Activated naive CD4-positive, alpha-beta T cell treated with anti-CD3 and anti-CD28 coated beads, Interleukin-2, amount 50 U/mL, for 24 hours (primary cell): ENCODE measurements at regions not wholly inside any gene's neighbourhood (a gene's known extent, or its start where the extent isn't known, plus 50 kb on each side); places are given as distances from the start of the nearest gene placed in this dataset.
"Not testable (repeated sequence)": the region's sequence is repeated elsewhere in the genome, so short reads cannot be mapped to it uniquely, and the experiment has no call there.

Source experiments
- H3K27ac Mint-ChIP-seq: one replicate; pipeline ENCODE4 v1.8.0; 2021; ENCODE audit warnings: mild to moderate bottlenecking, mixed read lengths
- H3K27me3 Mint-ChIP-seq: one replicate; pipeline ENCODE4 v1.8.0; 2021; ENCODE audit warnings: mixed read lengths
- H3K36me3 Mint-ChIP-seq: one replicate; pipeline ENCODE4 v1.8.0; 2021; ENCODE audit warnings: mixed read lengths
- H3K4me1 Mint-ChIP-seq: one replicate; pipeline ENCODE4 v1.8.0; 2021; ENCODE audit warnings: mixed read lengths
- H3K4me3 Mint-ChIP-seq: one replicate; pipeline ENCODE4 v1.8.0; 2021; ENCODE audit warnings: mild to moderate bottlenecking, mixed read lengths
- H3K9me3 Mint-ChIP-seq: one replicate; pipeline ENCODE4 v1.8.0; 2021; ENCODE audit warnings: mixed read lengths

DNA sequence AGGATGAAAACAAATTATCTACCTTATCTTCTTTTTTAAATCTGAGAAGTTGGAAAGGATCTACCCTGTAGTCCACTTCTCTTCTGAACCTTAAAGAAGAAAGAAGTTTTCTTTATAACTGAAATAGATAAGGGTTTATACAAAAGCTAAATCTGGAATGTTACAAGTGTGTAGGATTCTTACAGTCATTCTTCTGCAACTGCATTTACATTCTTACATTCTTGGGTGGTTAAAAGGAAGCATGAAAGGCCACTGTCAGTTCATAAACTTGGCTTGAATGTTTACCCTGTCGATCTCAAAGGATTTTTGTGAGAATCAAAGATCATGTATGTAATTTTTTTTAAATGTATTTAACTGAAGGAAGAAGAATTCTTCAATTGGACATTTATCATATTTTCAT is 142.1 kb upstream of the BRINP3 start:
- no peak overlapping the region for H3K4me3 Mint-ChIP-seq
- H3K27ac Mint-ChIP-seq, result no peak overlapping the region
- H3K36me3 Mint-ChIP-seq, result no peaks in the 10 kb centered on the region
- H3K4me1 Mint-ChIP-seq, result no peaks in the 10 kb centered on the region
- H3K27me3 Mint-ChIP-seq, result no peaks in the 10 kb centered on the region
- H3K9me3 Mint-ChIP-seq, result no peaks in the 10 kb centered on the region

DNA sequence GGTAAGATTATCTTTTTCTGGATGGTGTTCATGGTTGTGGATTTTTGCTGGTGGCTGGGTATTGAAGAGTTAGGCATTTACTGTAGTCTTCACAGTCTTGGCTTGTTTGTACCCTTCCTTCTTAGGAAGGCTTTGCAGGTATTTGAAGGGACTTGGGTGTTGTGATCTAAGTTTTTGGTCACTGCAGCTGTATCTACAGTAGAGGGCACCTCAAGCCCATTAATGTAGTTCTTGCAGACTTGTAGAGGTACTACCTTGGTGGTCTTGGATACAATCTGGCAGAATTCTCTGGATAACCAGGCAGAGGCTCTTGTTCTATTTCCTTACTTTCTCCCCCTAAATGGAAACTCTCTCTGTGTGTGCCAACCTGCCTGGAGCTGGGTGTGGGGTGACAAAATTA is 155.8 kb upstream of the BRINP3 start:
- Mint-ChIP-seq H3K36me3 (no peaks in the 10 kb centered on the region), H3K4me1 (no peaks in the 10 kb centered on the region), H3K27me3 (no peaks in the 10 kb centered on the region), H3K27ac (no peak overlapping the region), H3K9me3 (peaks cover 16% of the 10 kb centered on the region), H3K4me3 (no peak overlapping the region)

DNA sequence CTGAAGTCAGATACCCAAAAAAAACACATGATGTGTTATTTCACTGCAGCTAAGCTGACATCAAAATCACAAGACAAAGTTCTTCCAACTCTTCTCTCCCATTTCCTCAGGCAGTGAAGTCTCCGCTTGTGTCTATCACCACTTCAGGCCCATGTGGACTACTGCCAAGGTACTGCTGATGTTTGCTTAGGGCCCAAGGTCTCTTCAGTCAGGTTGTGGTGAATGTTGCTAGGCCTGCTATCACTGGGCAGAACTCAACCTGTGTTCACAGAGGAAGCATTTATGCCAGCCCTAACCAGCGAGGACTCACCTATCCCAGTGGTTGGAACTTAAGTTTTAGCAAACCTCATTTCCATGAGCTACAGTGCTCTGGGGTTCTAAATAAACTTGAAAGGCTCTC is 156.5 kb upstream of the BRINP3 start:
- no peak overlapping the region for H3K4me3 Mint-ChIP-seq
- H3K27ac Mint-ChIP-seq, result no peak overlapping the region
- peaks cover 16% of the 10 kb centered on the region for H3K9me3 Mint-ChIP-seq
- H3K4me1 Mint-ChIP-seq, result no peaks in the 10 kb centered on the region
- no peaks in the 10 kb centered on the region for H3K36me3 Mint-ChIP-seq
- H3K27me3 Mint-ChIP-seq, result no peaks in the 10 kb centered on the region

DNA sequence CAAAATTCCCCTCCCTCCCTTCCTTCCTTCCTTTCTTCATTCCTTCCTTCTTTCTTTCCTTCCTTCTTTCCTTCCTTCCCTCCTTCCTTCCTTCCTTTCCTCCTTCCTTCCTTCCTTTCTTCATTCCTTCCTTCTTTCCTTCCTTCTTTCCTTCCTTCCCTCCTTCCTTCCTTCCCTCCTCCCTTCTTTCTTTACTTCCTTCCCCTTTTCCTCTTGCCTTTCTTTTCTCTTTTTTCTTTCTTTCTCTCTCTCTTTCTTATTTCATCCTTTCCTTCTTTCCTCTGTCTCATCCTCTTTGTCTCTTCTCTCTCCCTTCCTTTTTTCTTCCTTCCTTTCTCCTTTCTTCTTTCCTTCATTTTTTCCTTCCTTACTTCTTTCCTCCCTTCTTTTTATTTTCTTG is 171.9 kb upstream of the BRINP3 start:
- Mint-ChIP-seq H3K36me3 (no peaks in the 10 kb centered on the region), H3K4me1 (no peaks in the 10 kb centered on the region), H3K9me3 (peaks cover 5% of the 10 kb centered on the region), H3K27ac (peak overlapping the region; percentile 56), H3K27me3 (no peaks in the 10 kb centered on the region), H3K4me3 (no peak overlapping the region)

GRCh38 chr1:190658907-190659306 is 181.2 kb upstream of the BRINP3 start:
- Mint-ChIP-seq H3K36me3 (no peaks in the 10 kb centered on the region), H3K27me3 (no peaks in the 10 kb centered on the region), H3K9me3 (peaks cover 6% of the 10 kb centered on the region), H3K4me3 (no peak overlapping the region), H3K27ac (no peak overlapping the region), H3K4me1 (no peaks in the 10 kb centered on the region)

GRCh38 chr1:190663962-190664361 is 186.3 kb upstream of the BRINP3 start:
- Mint-ChIP-seq H3K36me3 (no peaks in the 10 kb centered on the region), H3K9me3 (peaks cover 14% of the 10 kb centered on the region), H3K4me1 (no peaks in the 10 kb centered on the region), H3K27me3 (no peaks in the 10 kb centered on the region), H3K4me3 (no peak overlapping the region), H3K27ac (no peak overlapping the region)

DNA sequence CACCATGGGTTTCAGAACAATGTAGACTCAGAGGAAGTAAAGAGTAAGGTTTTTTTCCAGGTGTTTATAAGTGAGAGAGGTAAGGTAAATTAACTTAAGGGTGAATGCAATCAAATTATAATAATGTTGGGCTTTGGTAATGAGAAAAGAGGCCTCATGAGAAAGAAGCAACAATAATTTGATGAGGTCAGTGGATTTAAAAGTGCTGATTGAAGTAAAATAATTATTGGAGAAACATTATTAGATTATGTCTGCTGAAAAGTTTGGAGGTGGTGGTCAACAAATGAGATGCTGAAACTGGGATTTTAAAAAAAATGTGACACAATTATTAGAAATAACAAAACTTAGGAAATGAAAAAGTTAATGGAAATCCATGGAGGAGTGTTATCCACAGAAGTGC is 187.4 kb upstream of the BRINP3 start:
- no peaks in the 10 kb centered on the region for H3K4me1 Mint-ChIP-seq
- H3K36me3 Mint-ChIP-seq, result no peaks in the 10 kb centered on the region
- H3K27me3 Mint-ChIP-seq, result no peaks in the 10 kb centered on the region
- peaks cover 14% of the 10 kb centered on the region for H3K9me3 Mint-ChIP-seq
- no peak overlapping the region for H3K27ac Mint-ChIP-seq
- H3K4me3 Mint-ChIP-seq, result no peak overlapping the region

DNA sequence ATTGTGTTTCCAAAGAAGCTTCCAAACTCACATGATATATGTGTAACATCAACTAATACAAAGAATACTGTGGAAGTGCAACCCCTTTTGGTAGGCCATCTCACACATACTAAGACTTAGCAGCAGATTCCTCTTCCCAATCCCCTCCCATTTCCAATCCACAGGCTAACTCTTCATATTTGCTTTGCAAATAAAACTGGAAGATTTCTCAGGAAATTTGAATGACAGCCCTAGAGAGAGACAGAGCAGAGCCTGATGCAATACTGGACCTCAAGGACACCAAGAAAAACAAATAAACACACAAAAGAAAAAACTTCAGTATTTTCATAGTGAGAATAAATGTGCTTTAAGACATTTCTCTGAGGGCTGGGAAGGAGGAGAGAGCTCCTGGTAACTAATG is 190.2 kb upstream of the BRINP3 start:
- Mint-ChIP-seq H3K4me1 (no peaks in the 10 kb centered on the region), H3K9me3 (peaks cover 9% of the 10 kb centered on the region), H3K27me3 (no peaks in the 10 kb centered on the region), H3K4me3 (no peak overlapping the region), H3K27ac (no peak overlapping the region), H3K36me3 (no peaks in the 10 kb centered on the region)

- Mint-ChIP-seq H3K36me3 (no peaks in the 10 kb centered on the region), H3K4me3 (no peak overlapping the region), H3K9me3 (peaks cover 6% of the 10 kb centered on the region), H3K27me3 (no peaks in the 10 kb centered on the region), H3K4me1 (no peaks in the 10 kb centered on the region), H3K27ac (no peak overlapping the region)
These were observed 201.4 kb upstream of the BRINP3 start for GRCh38 chr1:190679044-190679443.

GRCh38 chr1:190679454-190679853 is 201.8 kb upstream of the BRINP3 start:
- peaks cover 4% of the 10 kb centered on the region for H3K9me3 Mint-ChIP-seq
- H3K4me1 Mint-ChIP-seq, result no peaks in the 10 kb centered on the region
- no peak overlapping the region for H3K27ac Mint-ChIP-seq
- no peaks in the 10 kb centered on the region for H3K27me3 Mint-ChIP-seq
- H3K36me3 Mint-ChIP-seq, result no peaks in the 10 kb centered on the region
- H3K4me3 Mint-ChIP-seq, result no peak overlapping the region

DNA sequence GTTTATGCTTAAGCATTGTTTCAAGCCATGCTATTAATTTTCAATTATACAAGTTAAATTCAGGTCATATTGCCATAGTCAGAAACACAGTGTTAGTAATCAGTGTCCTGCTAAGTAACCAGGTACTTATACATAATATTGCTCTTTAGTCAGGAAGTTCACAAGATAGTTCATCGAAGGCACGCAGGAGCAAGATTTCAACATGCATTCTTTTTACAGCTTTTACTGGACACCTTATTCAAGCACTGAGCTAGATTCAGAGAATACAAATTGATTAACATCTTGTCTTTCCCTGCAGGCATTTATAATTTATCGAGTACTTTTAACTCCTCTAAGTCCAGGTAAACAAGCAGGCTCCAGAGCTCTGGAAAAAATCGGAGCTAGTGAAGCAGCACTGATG is 202.3 kb upstream of the BRINP3 start:
- Mint-ChIP-seq H3K36me3 (no peaks in the 10 kb centered on the region), H3K4me1 (no peaks in the 10 kb centered on the region), H3K4me3 (no peak overlapping the region), H3K27me3 (no peaks in the 10 kb centered on the region), H3K9me3 (peaks cover 4% of the 10 kb centered on the region), H3K27ac (no peak overlapping the region)

GRCh38 chr1:190685676-190686075 is 208.0 kb upstream of the BRINP3 start:
- H3K27me3 Mint-ChIP-seq, result no peaks in the 10 kb centered on the region
- H3K4me1 Mint-ChIP-seq, result no peaks in the 10 kb centered on the region
- H3K9me3 Mint-ChIP-seq, result peaks cover 4% of the 10 kb centered on the region
- H3K36me3 Mint-ChIP-seq, result no peaks in the 10 kb centered on the region
- H3K4me3 Mint-ChIP-seq, result no peak overlapping the region
- H3K27ac Mint-ChIP-seq, result no peak overlapping the region

DNA sequence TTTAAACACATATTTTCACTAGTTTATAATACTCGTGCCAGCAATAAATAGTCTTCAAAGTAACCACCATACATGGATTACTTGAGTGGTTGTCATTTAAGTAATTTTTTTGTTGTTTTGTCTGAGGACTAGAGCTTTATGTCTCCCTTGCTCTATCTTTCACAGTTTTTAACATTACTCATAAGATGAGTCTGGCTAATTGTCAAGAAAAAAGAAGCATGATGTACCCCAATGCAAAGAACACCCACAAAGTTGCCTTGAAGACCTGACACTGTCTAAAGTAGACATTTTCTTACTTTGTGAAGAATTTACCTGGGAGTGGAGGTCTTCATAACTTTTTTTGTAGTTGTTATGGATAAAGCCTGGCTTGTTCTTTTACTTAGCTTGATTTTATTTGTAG is 210.4 kb upstream of the BRINP3 start:
- Mint-ChIP-seq H3K36me3 (no peaks in the 10 kb centered on the region), H3K9me3 (no peaks in the 10 kb centered on the region), H3K27ac (no peak overlapping the region), H3K27me3 (no peaks in the 10 kb centered on the region), H3K4me1 (no peaks in the 10 kb centered on the region), H3K4me3 (no peak overlapping the region)

DNA sequence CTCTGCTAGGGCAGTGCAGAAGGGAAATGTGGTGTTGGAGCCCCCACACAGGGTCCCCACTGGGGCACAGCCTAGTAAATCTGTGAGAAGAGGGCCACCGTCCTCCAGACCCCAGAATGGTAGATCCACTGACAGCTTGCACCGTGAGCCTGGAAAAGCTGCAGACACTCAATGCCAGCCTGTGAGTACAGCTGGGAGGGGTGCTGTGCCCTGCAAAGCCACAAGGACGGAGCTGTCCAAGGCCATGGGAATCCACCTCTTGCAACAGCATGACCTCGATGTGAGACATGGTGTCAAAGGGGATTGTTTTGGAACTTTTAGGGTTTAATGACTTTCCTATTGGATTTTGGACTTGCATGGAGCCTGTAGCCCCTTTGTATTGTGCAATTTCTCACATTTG is 220.8 kb upstream of the BRINP3 start:
- H3K27ac Mint-ChIP-seq, H3K27me3 Mint-ChIP-seq, H3K4me3 Mint-ChIP-seq, H3K9me3 Mint-ChIP-seq, H3K36me3 Mint-ChIP-seq, H3K4me1 Mint-ChIP-seq: not testable (repeated sequence)

DNA sequence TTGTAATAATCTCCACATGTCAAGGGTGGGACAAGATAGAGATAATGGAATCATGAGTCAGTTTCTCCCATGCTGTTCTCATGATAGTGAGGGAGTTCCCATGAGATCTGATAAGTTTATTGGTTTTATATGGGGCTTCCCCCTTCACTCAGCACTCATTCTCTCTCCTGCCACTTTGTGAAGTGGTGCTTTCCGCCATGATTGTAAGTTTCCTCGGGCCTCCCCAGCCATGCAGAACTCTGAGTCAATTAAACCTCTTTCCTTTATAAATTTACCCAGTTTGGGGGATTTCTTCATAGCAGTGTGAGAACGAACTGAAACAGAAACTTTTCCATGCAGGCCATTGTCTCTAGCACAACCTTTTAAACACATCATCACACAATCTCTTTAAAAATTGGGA is 221.5 kb upstream of the BRINP3 start:
- H3K27ac Mint-ChIP-seq, result no peak overlapping the region
- H3K4me1 Mint-ChIP-seq, result no peaks in the 10 kb centered on the region
- H3K27me3 Mint-ChIP-seq, result no peaks in the 10 kb centered on the region
- peaks cover 5% of the 10 kb centered on the region for H3K9me3 Mint-ChIP-seq
- no peak overlapping the region for H3K4me3 Mint-ChIP-seq
- H3K36me3 Mint-ChIP-seq, result no peaks in the 10 kb centered on the region

GRCh38 chr1:190708418-190709057 is 230.9 kb upstream of the BRINP3 start:
- H3K27ac Mint-ChIP-seq, result no peak overlapping the region
- no peaks in the 10 kb centered on the region for H3K9me3 Mint-ChIP-seq
- H3K4me3 Mint-ChIP-seq, result no peak overlapping the region
- H3K36me3 Mint-ChIP-seq, result no peaks in the 10 kb centered on the region
- no peaks in the 10 kb centered on the region for H3K27me3 Mint-ChIP-seq
- H3K4me1 Mint-ChIP-seq, result no peaks in the 10 kb centered on the region

- Mint-ChIP-seq H3K9me3 (no peaks in the 10 kb centered on the region), H3K4me3 (no peak overlapping the region), H3K27ac (no peak overlapping the region), H3K4me1 (no peaks in the 10 kb centered on the region), H3K27me3 (no peaks in the 10 kb centered on the region), H3K36me3 (no peaks in the 10 kb centered on the region)
These were observed 233.4 kb upstream of the BRINP3 start for GRCh38 chr1:190711069-190711468.
